GM12864 (cell line): ENCODE measurements at regions not wholly inside any gene's neighbourhood (a gene's known extent, or its start where the extent isn't known, plus 50 kb on each side); places are given as distances from the start of the nearest gene placed in this dataset.

Experiments
- DNase-seq: peaks from one replicate; pipeline ENCODE4 v3.0.0-alpha.2; 2011; ENCODE audit warnings: low read depth
- H3K4me3 ChIP-seq: 2 replicates; pipeline ENCODE4 v1.5.1; 2011; ENCODE audit warnings: mild to moderate bottlenecking, low read depth, low read length, control low read depth
- CTCF ChIP-seq: IDR thresholded peaks from 2 replicates; pipeline ENCODE4 v1.5.1; 2011; ENCODE audit warnings: low read depth, mild to moderate bottlenecking, moderate library complexity, low read length, control low read depth, inconsistent platforms; ENCODE audit errors: missing control alignments

GRCh38 chr5:130279386-130279785, 375.1 kb downstream of the CHSY3 start:
- no peak overlapping the region for H3K4me3 ChIP-seq
- no peak for TF ChIP-seq CTCF
- DNase-seq = no peak

DNA sequence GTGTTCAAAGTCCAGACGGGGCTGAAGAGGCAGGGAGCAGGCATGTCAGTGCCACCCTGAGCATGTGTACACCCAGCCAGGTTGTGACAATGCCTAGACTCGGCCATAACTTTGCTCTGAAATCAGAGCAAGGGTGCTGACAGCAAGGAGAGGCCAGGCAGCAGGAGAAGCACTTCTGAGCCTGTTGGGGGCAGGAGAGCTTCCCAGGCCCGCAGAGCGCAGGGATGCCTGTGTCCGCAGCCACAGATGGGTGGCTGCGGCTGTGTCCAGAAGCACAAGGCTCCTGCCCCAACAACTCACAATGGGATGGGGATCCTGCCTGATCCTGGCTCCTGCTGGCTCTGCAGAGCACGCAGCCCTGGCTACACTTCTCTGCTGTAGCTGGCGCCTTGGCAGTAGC, 373.9 kb downstream of the CHSY3 start:
- TF ChIP-seq CTCF = no peak
- no peak overlapping the region for H3K4me3 ChIP-seq
- DNase-seq = no peak

DNA sequence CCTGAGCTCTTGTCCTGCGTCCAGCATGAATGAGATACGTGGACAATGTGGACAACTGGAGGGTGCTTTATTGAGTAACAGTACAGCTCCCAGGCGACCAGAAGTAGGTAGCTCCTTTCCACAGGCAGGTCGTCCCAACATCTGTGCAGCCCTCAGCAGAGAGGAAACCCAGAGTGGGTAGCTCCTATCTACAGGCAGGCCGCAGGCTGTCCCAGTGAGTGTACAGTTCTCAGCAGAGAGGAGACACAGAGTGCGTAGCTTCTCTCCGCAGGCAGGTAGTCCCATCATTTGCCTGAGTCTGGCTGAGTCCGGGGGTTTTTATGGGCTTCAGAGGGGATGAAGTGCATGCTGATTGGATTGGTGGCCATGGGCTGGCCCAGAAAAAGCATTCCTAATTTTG, 373.3 kb downstream of the CHSY3 start:
- no peak for DNase-seq
- TF ChIP-seq CTCF = no peak
- H3K4me3 ChIP-seq = no peak overlapping the region

DNA sequence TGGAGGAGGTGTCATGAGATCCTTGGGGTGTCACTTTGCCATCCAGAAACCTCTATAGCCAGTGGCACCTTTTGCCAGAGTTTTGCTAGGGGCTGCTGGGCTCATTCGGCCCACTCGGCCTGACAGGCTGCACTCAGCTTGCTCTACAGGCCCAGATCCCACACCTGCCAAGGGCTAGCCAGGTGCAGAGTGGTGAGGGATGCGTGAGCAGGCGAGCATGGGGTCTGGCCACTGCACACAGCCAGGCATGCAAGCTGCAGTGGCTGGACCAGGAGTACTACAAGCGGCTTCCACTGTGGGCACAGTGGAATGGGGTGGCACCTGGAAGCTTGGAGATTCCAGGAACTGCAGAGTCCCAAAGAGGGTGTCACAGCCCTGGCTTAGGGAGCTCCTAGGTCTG, 372.7 kb downstream of the CHSY3 start:
- TF ChIP-seq CTCF = no peak
- DNase-seq = no peak
- H3K4me3 ChIP-seq = no peak overlapping the region

GRCh38 chr5:130272837-130273236, 368.6 kb downstream of the CHSY3 start:
- H3K4me3 ChIP-seq = no peak overlapping the region
- TF ChIP-seq CTCF = no peak
- no peak for DNase-seq

- no peak overlapping the region for H3K4me3 ChIP-seq
- no peak for TF ChIP-seq CTCF
- no peak for DNase-seq
Measured at GRCh38 chr5:130270786-130271185, 366.5 kb downstream of the CHSY3 start.

DNA sequence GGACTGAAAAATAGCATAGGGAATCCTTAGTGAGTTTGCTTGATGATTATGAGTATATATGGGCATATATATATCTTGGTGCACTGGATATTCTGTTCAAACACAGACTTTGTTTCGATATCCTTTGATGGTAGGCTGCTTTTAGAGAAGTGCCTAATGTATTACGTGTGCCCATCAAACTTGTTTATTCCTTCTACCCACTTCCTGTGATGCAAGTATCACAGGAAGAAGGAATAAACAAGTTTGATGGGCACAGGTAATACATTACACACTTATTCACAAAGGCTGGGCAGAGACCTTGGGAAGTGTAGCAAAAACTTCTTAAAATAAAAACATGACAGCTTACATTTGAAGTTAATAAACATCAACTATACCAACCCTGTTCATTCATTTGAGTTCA, 364.2 kb downstream of the CHSY3 start:
- no peak for TF ChIP-seq CTCF
- DNase-seq = no peak
- H3K4me3 ChIP-seq = no peak overlapping the region
